ENCODE measurements at regions not wholly inside any gene's neighbourhood (a gene's known extent, or its start where the extent isn't known, plus 50 kb on each side); places are given as distances from the start of the nearest gene placed in this dataset.

DNA sequence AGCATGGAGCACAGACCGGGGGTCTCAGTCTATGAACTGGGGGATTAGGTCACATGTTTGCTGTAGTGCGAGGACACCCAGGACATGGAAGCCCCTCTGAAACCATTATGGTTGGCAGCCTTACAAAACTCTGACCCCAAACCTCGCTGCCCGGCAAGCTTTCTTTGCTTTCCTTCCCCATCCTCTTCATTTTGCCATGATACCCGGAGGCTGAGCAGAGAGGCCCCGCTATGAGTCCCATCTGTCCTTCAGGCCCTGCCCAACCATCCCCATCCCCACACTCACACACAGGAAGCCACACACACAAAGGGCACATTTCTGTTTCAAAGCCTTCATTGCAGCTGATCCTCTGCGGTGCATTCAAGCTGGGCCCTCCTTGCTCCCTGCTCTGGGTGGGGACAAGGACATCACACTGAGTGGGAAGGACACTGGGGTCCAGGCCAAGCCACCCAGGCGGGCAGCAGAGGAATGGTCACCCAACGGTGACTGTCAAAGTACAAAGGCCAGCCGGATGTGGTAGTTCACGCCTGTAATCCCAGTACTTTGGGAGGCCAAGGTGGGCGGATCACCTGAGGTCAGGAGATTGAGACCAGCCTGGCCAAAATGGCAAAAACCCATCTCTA, 176.5 kb downstream of the CTTN start:
- no peak overlapping the region for H3K4ac ChIP-seq (ENCODE audit: low read depth, low read length)
- Mint-ChIP-seq H3K4me3 (no peak overlapping the region), H3K27me3 (ENCODE audit: low read depth) (no peaks in the 10 kb centered on the region), H3K9me3 (no peaks in the 10 kb centered on the region), H3K36me3 (ENCODE audit: insufficient read depth in 1 of 3, low read depth in 3 of 3) (peaks cover 0 to 1% (median 0%) of the 10 kb centered on the region in 3 experiments; a peak in 1 of 7 replicates), H3K27ac (no peak overlapping the region; a peak in 1 of 7 replicates), H3K4me1 (peaks cover 7 to 19% of the 10 kb centered on the region in 2 experiments)
- no peaks in the 10 kb centered on the region for H3K79me2 ChIP-seq (ENCODE audit: insufficient read depth, low read length)
- H3K27ac ChIP-seq (ENCODE audit: insufficient read length, low read depth, low read length), result no peak overlapping the region
- H4K91ac ChIP-seq (ENCODE audit: insufficient read length, low read depth, low read length), result no peak overlapping the region
- no peaks in the 10 kb centered on the region for H3K23me2 ChIP-seq (ENCODE audit: insufficient read length, low read depth, low read length, poor library complexity, severe bottlenecking)
- H2BK5ac ChIP-seq (ENCODE audit: insufficient read length, low read length), result no peak overlapping the region
- no peak overlapping the region for H3K9ac ChIP-seq (ENCODE audit: extremely low read depth, insufficient read length, low read length)
- H3K79me1 ChIP-seq (ENCODE audit: insufficient read depth, low read depth, low read length, poor library complexity, severe bottlenecking), result no peaks in the 10 kb centered on the region
- H3K14ac ChIP-seq (ENCODE audit: insufficient read depth, low read length), result no peak overlapping the region
- H3K9me3 ChIP-seq (ENCODE audit: control insufficient read depth, low read depth, low read length), result no peaks in the 10 kb centered on the region
- no peak overlapping the region for H4K8ac ChIP-seq (replicated peaks; ENCODE audit: insufficient read length, low read depth, low read length)
- H4K20me1 ChIP-seq (ENCODE audit: control insufficient read depth, insufficient read depth, insufficient read length), result no peaks in the 10 kb centered on the region
- H3K18ac ChIP-seq (ENCODE audit: insufficient read length, low read depth, low read length), result no peak overlapping the region
- no CpG with 5 or more reads among the region's 12 CpGs for WGBS (ENCODE audit: extremely low coverage, insufficient read length, low lambda C conversion rate)
- H4K5ac ChIP-seq (ENCODE audit: insufficient read length, low read depth, low read length), result no peak overlapping the region
- no peak overlapping the region for H2BK20ac ChIP-seq (ENCODE audit: low read depth, low read length, poor library complexity, severe bottlenecking)
- no peak for DNase-seq
- no peak overlapping the region for H3K23ac ChIP-seq (ENCODE audit: insufficient read length, low read depth, low read length)
- H2BK120ac ChIP-seq (ENCODE audit: low read depth, low read length, poor library complexity, severe bottlenecking), result no peak overlapping the region
- H2BK15ac ChIP-seq (ENCODE audit: low read depth, low read length), result no peak overlapping the region
- TF ChIP-seq, protein P1, sequence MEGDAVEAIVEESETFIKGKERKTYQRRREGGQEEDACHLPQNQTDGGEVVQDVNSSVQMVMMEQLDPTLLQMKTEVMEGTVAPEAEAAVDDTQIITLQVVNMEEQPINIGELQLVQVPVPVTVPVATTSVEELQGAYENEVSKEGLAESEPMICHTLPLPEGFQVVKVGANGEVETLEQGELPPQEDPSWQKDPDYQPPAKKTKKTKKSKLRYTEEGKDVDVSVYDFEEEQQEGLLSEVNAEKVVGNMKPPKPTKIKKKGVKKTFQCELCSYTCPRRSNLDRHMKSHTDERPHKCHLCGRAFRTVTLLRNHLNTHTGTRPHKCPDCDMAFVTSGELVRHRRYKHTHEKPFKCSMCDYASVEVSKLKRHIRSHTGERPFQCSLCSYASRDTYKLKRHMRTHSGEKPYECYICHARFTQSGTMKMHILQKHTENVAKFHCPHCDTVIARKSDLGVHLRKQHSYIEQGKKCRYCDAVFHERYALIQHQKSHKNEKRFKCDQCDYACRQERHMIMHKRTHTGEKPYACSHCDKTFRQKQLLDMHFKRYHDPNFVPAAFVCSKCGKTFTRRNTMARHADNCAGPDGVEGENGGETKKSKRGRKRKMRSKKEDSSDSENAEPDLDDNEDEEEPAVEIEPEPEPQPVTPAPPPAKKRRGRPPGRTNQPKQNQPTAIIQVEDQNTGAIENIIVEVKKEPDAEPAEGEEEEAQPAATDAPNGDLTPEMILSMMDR (conservative IDR thresholded peaks at IDR 0.05), result no peak
- no peak overlapping the region for H3K4me2 ChIP-seq (ENCODE audit: insufficient read depth, insufficient read length, low read length)
- H3T11ph ChIP-seq (ENCODE audit: low read length), result no peak overlapping the region
- no peak overlapping the region for H2AK5ac ChIP-seq (ENCODE audit: insufficient read length, low read length)
- no peak overlapping the region for H2BK12ac ChIP-seq (ENCODE audit: insufficient read length, low read depth, low read length)
- H3K4me1 ChIP-seq (ENCODE audit: insufficient read depth, low read length), result peaks cover 2% of the 10 kb centered on the region; the same call in 1 of the 2 replicates
- H2AFZ ChIP-seq (ENCODE audit: low read length), result no peak overlapping the region
- no peaks in the 10 kb centered on the region for H3K27me3 ChIP-seq (ENCODE audit: insufficient read depth, low read length)
- no peak overlapping the region for H3K56ac ChIP-seq (ENCODE audit: insufficient read length, low read depth, low read length)
